ENCODE measurements at regions not wholly inside any gene's neighbourhood (a gene's known extent, or its start where the extent isn't known, plus 50 kb on each side); places are given as distances from the start of the nearest gene placed in this dataset.
"Not testable (repeated sequence)": the region's sequence is repeated elsewhere in the genome, so short reads cannot be mapped to it uniquely, and the experiment has no call there.

GRCh38 chr13:55984026-55984425, 1156.7 kb upstream of the PRR20A start:
- H3K4me1 ChIP-seq (ENCODE audit: control insufficient read depth, low read depth, low read length); H3K27ac ChIP-seq (ENCODE audit: low read length); H3K4me3 ChIP-seq (ENCODE audit: low read length); H3K36me3 ChIP-seq (ENCODE audit: control insufficient read depth, low read depth, low read length); H3K9me3 ChIP-seq (ENCODE audit: control insufficient read depth, low read depth, low read length); H3K9ac ChIP-seq (ENCODE audit: low read length); H3K27me3 ChIP-seq (ENCODE audit: control insufficient read depth, insufficient read depth, low read length): not testable (repeated sequence)

GRCh38 chr13:55990631-55991030, 1150.1 kb upstream of the PRR20A start:
- no peaks in the 10 kb centered on the region for H3K9me3 ChIP-seq (ENCODE audit: control insufficient read depth, low read depth, low read length)
- H3K36me3 ChIP-seq (ENCODE audit: control insufficient read depth, low read depth, low read length): no peaks in the 10 kb centered on the region
- H3K27me3 ChIP-seq (ENCODE audit: control insufficient read depth, insufficient read depth, low read length): no peaks in the 10 kb centered on the region
- H3K4me1 ChIP-seq (ENCODE audit: control insufficient read depth, low read depth, low read length): no peaks in the 10 kb centered on the region
- H3K27ac ChIP-seq (ENCODE audit: low read length): no peak overlapping the region
- no peak overlapping the region for H3K4me3 ChIP-seq (ENCODE audit: low read length)
- no peak overlapping the region for H3K9ac ChIP-seq (ENCODE audit: low read length)

DNA sequence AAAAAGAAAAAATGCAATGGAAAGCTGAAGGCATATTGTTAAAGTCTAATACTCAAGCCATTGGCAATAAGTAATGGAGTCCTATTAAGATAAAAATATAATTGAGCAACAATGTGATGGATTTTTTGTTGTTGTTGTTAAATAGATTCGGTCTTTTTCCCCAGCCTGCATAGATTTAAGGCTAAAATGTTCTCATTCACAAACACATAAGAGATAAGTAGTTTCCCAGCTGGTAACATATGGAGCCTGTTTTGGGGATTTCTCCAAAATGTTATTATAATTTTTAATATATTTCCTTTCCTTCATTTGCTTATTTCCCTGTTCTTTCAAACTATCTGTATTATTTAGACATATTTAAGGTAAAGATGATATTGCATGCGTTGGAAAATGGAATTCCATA, 1149.1 kb upstream of the PRR20A start:
- H3K27me3 ChIP-seq (ENCODE audit: control insufficient read depth, insufficient read depth, low read length): no peaks in the 10 kb centered on the region
- no peak overlapping the region for H3K27ac ChIP-seq (ENCODE audit: low read length)
- no peaks in the 10 kb centered on the region for H3K4me1 ChIP-seq (ENCODE audit: control insufficient read depth, low read depth, low read length)
- no peaks in the 10 kb centered on the region for H3K9me3 ChIP-seq (ENCODE audit: control insufficient read depth, low read depth, low read length)
- no peak overlapping the region for H3K4me3 ChIP-seq (ENCODE audit: low read length)
- H3K36me3 ChIP-seq (ENCODE audit: control insufficient read depth, low read depth, low read length): no peaks in the 10 kb centered on the region
- H3K9ac ChIP-seq (ENCODE audit: low read length): no peak overlapping the region

DNA sequence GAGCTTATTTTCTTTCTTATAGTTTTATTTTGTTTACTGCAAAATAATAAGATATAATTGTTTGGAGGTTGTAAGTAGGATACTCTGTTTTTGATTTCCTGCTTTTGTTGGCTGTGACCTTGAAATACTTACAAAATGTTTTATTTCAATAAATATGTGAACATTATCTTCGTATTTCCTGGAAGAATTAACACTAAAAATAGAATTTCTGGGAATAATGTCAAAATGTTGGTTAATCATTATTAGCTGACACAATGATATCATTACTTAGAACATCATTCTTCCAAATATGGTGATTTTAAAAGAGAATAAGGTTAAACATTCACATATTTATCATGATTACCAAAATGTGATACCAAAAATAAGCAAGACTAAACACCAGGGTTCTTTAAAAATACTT, 1148.6 kb upstream of the PRR20A start:
- H3K27ac ChIP-seq (ENCODE audit: low read length): no peak overlapping the region
- H3K4me3 ChIP-seq (ENCODE audit: low read length): no peak overlapping the region
- no peaks in the 10 kb centered on the region for H3K4me1 ChIP-seq (ENCODE audit: control insufficient read depth, low read depth, low read length)
- no peaks in the 10 kb centered on the region for H3K36me3 ChIP-seq (ENCODE audit: control insufficient read depth, low read depth, low read length)
- no peaks in the 10 kb centered on the region for H3K27me3 ChIP-seq (ENCODE audit: control insufficient read depth, insufficient read depth, low read length)
- no peaks in the 10 kb centered on the region for H3K9me3 ChIP-seq (ENCODE audit: control insufficient read depth, low read depth, low read length)
- H3K9ac ChIP-seq (ENCODE audit: low read length): no peak overlapping the region

DNA sequence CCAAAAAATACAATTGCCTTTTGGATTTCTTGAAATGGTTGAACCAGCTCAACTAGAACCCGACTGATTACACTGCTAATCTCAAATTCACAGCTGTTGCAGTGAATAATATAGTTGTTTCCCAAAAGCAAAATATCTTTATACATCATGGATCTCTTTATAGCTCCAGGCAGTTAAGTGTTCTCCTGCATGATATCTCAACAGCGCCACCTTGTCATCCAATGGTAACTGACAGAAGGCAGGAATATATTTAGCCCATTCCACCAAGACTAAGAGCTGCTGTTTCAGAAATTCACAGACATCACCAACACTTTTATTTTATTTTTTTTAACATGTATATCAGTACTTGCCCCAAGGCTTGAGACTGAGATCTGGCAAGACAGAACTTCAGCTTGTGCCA, 1141.0 kb upstream of the PRR20A start:
- Histone ChIP-seq H3K27me3 (ENCODE audit: control insufficient read depth, insufficient read depth, low read length) (no peaks in the 10 kb centered on the region), H3K36me3 (ENCODE audit: control insufficient read depth, low read depth, low read length) (no peaks in the 10 kb centered on the region), H3K27ac (ENCODE audit: low read length) (no peak overlapping the region), H3K4me1 (ENCODE audit: control insufficient read depth, low read depth, low read length) (no peaks in the 10 kb centered on the region), H3K9me3 (ENCODE audit: control insufficient read depth, low read depth, low read length) (peaks cover 6% of the 10 kb centered on the region), H3K9ac (ENCODE audit: low read length) (no peak overlapping the region), H3K4me3 (ENCODE audit: low read length) (no peak overlapping the region)

GRCh38 chr13:56009418-56009817, 1131.3 kb upstream of the PRR20A start:
- Histone ChIP-seq H3K4me1 (ENCODE audit: control insufficient read depth, low read depth, low read length) (no peaks in the 10 kb centered on the region), H3K27ac (ENCODE audit: low read length) (no peak overlapping the region), H3K4me3 (ENCODE audit: low read length) (no peak overlapping the region), H3K9me3 (ENCODE audit: control insufficient read depth, low read depth, low read length) (no peaks in the 10 kb centered on the region), H3K36me3 (ENCODE audit: control insufficient read depth, low read depth, low read length) (no peaks in the 10 kb centered on the region), H3K9ac (ENCODE audit: low read length) (no peak overlapping the region), H3K27me3 (ENCODE audit: control insufficient read depth, insufficient read depth, low read length) (no peaks in the 10 kb centered on the region)

DNA sequence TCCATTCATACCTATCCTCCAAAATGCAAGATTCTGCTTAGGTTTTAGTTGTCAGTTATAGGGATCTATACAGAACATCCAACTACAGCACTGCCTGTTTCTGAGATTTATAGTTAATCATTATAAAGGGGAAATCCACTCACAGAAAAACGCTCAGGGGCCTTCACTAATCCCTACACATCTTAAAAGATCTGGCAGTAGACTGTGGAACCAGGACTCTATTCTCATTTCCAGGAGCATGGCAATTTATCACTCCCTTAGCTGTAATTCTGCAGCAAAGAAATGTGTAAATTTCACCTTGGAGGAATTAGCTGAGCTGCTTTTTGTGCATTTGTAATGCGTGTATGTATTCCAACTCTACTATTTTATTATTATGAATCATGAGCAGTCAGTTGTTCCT, 1128.1 kb upstream of the PRR20A start:
- Histone ChIP-seq H3K4me1 (ENCODE audit: control insufficient read depth, low read depth, low read length) (peaks cover 10% of the 10 kb centered on the region), H3K27me3 (ENCODE audit: control insufficient read depth, insufficient read depth, low read length) (no peaks in the 10 kb centered on the region), H3K9ac (ENCODE audit: low read length) (no peak overlapping the region), H3K27ac (ENCODE audit: low read length) (no peak overlapping the region), H3K9me3 (ENCODE audit: control insufficient read depth, low read depth, low read length) (no peaks in the 10 kb centered on the region), H3K36me3 (ENCODE audit: control insufficient read depth, low read depth, low read length) (no peaks in the 10 kb centered on the region), H3K4me3 (ENCODE audit: low read length) (no peak overlapping the region)

- H3K36me3 ChIP-seq (ENCODE audit: control insufficient read depth, low read depth, low read length): no peaks in the 10 kb centered on the region
- no peaks in the 10 kb centered on the region for H3K27me3 ChIP-seq (ENCODE audit: control insufficient read depth, insufficient read depth, low read length)
- no peak overlapping the region for H3K9ac ChIP-seq (ENCODE audit: low read length)
- H3K4me3 ChIP-seq (ENCODE audit: low read length): no peak overlapping the region
- no peak overlapping the region for H3K27ac ChIP-seq (ENCODE audit: low read length)
- H3K4me1 ChIP-seq (ENCODE audit: control insufficient read depth, low read depth, low read length): peaks cover 10% of the 10 kb centered on the region
- H3K9me3 ChIP-seq (ENCODE audit: control insufficient read depth, low read depth, low read length): no peaks in the 10 kb centered on the region
Observed at GRCh38 chr13:56015919-56016318, 1124.8 kb upstream of the PRR20A start.

DNA sequence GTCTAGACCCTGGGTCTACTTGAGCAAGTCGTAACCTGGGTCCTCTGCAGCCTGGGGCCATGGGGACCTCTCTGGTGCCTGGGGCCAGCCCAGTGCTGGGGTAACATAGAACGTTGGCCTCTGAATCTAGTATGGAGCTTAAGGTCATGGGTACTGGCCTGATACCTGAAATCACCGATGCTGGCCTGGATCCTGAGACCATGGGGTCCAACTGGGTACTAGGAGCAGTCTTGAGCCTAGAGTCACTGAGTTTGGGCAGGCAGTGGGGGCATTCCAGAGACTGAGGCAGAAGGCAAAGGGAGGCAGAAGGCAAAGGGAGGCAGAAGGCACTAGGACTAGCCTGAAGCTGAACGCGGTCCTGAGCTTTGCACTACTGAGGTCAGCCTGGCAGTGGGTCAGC, 1121.1 kb upstream of the PRR20A start:
- H3K27me3 ChIP-seq (ENCODE audit: control insufficient read depth, insufficient read depth, low read length): no peaks in the 10 kb centered on the region
- no peaks in the 10 kb centered on the region for H3K36me3 ChIP-seq (ENCODE audit: control insufficient read depth, low read depth, low read length)
- H3K9ac ChIP-seq (ENCODE audit: low read length): no peak overlapping the region
- H3K27ac ChIP-seq (ENCODE audit: low read length): no peak overlapping the region
- H3K9me3 ChIP-seq (ENCODE audit: control insufficient read depth, low read depth, low read length): no peaks in the 10 kb centered on the region
- peaks cover 10% of the 10 kb centered on the region for H3K4me1 ChIP-seq (ENCODE audit: control insufficient read depth, low read depth, low read length)
- H3K4me3 ChIP-seq (ENCODE audit: low read length): no peak overlapping the region

DNA sequence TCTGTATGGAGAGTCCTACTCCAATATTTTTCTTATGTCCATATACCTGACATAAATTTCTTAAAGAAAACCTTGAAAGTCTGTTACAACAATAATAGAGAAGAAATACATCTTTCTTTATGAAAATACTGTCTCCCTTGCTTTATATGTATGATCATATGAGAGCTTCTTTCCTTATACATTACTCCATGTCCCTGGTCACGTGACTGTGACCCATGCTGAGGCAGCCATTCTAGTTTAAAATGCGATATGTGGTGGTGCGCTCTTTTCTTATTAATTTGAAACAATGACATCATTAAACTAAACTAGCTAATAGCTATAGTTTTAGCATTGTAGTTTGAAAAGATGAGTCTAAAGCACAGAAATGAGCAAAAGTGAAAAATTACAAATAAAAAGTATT, 1120.3 kb upstream of the PRR20A start:
- Histone ChIP-seq H3K4me1 (ENCODE audit: control insufficient read depth, low read depth, low read length) (peaks cover 10% of the 10 kb centered on the region), H3K36me3 (ENCODE audit: control insufficient read depth, low read depth, low read length) (no peaks in the 10 kb centered on the region), H3K4me3 (ENCODE audit: low read length) (no peak overlapping the region), H3K27ac (ENCODE audit: low read length) (no peak overlapping the region), H3K9me3 (ENCODE audit: control insufficient read depth, low read depth, low read length) (no peaks in the 10 kb centered on the region), H3K27me3 (ENCODE audit: control insufficient read depth, insufficient read depth, low read length) (no peaks in the 10 kb centered on the region), H3K9ac (ENCODE audit: low read length) (no peak overlapping the region)

DNA sequence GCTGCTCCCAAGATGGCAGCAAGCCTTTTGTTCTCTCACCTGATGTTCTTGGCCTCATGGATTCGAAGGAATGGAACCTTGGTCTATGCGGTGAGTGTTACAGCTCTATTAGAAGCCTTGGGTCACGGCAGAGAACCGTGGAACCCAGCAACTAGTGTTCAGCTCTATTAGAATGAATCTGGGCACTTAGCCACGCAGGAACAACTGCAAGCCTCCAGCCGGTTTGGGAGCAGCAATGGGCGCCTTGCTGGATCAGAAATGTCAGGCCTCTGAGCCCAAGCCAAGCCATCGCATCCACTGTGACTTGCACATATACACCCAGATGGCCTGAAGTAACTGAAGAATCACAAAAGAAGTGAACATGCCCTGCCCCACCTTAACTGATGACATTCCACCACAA, 1100.7 kb upstream of the PRR20A start:
- no peaks in the 10 kb centered on the region for H3K4me1 ChIP-seq (ENCODE audit: control insufficient read depth, low read depth, low read length)
- H3K36me3 ChIP-seq (ENCODE audit: control insufficient read depth, low read depth, low read length): no peaks in the 10 kb centered on the region
- H3K9ac ChIP-seq (ENCODE audit: low read length): no peak overlapping the region
- H3K4me3 ChIP-seq (ENCODE audit: low read length): no peak overlapping the region
- H3K9me3 ChIP-seq (ENCODE audit: control insufficient read depth, low read depth, low read length): no peaks in the 10 kb centered on the region
- no peak overlapping the region for H3K27ac ChIP-seq (ENCODE audit: low read length)
- no peaks in the 10 kb centered on the region for H3K27me3 ChIP-seq (ENCODE audit: control insufficient read depth, insufficient read depth, low read length)

DNA sequence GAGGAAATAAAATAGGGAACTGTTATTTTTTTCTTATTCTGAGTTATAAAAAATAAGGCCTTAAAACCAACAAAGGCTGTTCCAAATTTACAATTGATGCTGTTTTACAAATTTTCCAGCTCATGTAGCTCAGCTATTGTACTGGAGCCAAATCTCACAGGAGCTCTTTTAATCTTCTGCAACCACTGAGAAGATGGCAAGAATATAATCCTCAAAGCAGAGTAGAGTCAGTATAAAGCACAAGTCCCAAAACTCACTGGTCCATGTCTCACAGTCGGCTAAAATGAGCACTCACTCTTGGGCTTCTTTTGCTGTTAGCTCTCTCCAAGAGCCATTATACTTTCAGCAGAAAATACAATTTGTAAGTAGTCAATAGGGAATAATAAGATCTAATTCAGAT, 1074.4 kb upstream of the PRR20A start:
- Histone ChIP-seq H3K36me3 (ENCODE audit: control insufficient read depth, low read depth, low read length) (no peaks in the 10 kb centered on the region), H3K9ac (ENCODE audit: low read length) (no peak overlapping the region), H3K27me3 (ENCODE audit: control insufficient read depth, insufficient read depth, low read length) (no peaks in the 10 kb centered on the region), H3K4me1 (ENCODE audit: control insufficient read depth, low read depth, low read length) (no peaks in the 10 kb centered on the region), H3K4me3 (ENCODE audit: low read length) (no peak overlapping the region), H3K9me3 (ENCODE audit: control insufficient read depth, low read depth, low read length) (no peaks in the 10 kb centered on the region), H3K27ac (ENCODE audit: low read length) (no peak overlapping the region)

DNA sequence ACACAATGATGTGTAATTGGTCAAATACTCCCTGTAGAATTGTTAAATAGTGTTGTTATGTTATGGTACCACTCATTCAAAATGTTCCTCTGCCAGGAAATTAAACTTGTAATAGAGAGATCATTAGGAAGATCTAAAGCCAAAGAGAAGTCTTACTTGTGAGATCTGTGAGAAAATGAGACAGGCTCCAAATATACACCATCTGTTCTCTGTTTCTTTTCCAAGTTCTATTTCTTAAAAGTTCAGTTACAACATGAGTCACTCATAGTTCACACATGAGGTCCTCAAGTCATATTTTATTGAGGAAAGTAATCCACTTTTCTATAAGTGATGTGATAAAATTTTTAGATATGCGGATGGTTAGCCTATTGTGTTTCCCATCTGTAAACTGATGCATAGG, 1038.1 kb upstream of the PRR20A start:
- no peak overlapping the region for H3K27ac ChIP-seq (ENCODE audit: low read length)
- no peak overlapping the region for H3K4me3 ChIP-seq (ENCODE audit: low read length)
- no peaks in the 10 kb centered on the region for H3K36me3 ChIP-seq (ENCODE audit: control insufficient read depth, low read depth, low read length)

More for the DNA sequence above, 1038.1 kb upstream of the PRR20A start:
- H3K4me1 ChIP-seq (ENCODE audit: control insufficient read depth, low read depth, low read length): no peaks in the 10 kb centered on the region
- H3K9me3 ChIP-seq (ENCODE audit: control insufficient read depth, low read depth, low read length): no peaks in the 10 kb centered on the region
- H3K9ac ChIP-seq (ENCODE audit: low read length): no peak overlapping the region
- H3K27me3 ChIP-seq (ENCODE audit: control insufficient read depth, insufficient read depth, low read length): no peaks in the 10 kb centered on the region
